Uterus (tissue), 3 donors: ENCODE measurements at regions not wholly inside any gene's neighbourhood (a gene's known extent, or its start where the extent isn't known, plus 50 kb on each side); places are given as distances from the start of the nearest gene placed in this dataset.

Experiments
- DNase-seq, 2 donors: peaks; one replicate each; pipeline ENCODE4 v3.0.0-alpha.2; 2019 to 2020
- H3K27ac ChIP-seq, 2 donors: fragments of 200-600 bp; sonication (generic); 1 replicate in 1 of 2; 2 replicates in 1 of 2; pipeline ENCODE4 v1.5.1; 2016 to 2018
- H3K27me3 ChIP-seq, 2 donors: fragments of 200-600 bp; sonication (generic); one replicate each; pipeline ENCODE4 v1.5.1; 2018 to 2019; ENCODE audit warnings: control low read depth in 1 of 2
- H3K36me3 ChIP-seq, 2 donors: fragments of 200-600 bp; sonication (generic); one replicate each; pipeline ENCODE4 v1.5.1; 2019; ENCODE audit warnings: control low read depth in 1 of 2
- H3K4me1 ChIP-seq, 2 donors: fragments of 200-600 bp; sonication (generic); one replicate each; pipeline ENCODE4 v1.5.1; 2018 to 2019; ENCODE audit warnings: control low read depth in 1 of 2
- H3K4me3 ChIP-seq, 2 donors: fragments of 200-600 bp; sonication (generic); 1 replicate in 1 of 2; 2 replicates in 1 of 2; pipeline ENCODE4 v1.5.1; 2018 to 2019; ENCODE audit warnings: mild to moderate bottlenecking in 1 of 2
- H3K9me3 ChIP-seq, 2 donors: fragments of 200-600 bp; sonication (generic); one replicate each; pipeline ENCODE4 v1.5.1; 2019; ENCODE audit warnings: control low read depth in 1 of 2
- CTCF ChIP-seq, 4 experiments: fragments of 200-600 bp in 2 of 4; fragments of 450-650 bp in 2 of 4; sonication (generic) in 2 of 4; IDR thresholded peaks; one replicate each; pipeline ENCODE4 v1.5.1; 2016 to 2019; ENCODE audit warnings: antibody characterized with exemption in 4 of 4, mild to moderate bottlenecking in 2 of 4, moderate library complexity in 1 of 4
- POLR2A ChIP-seq, 2 donors: fragments of 450-650 bp; IDR thresholded peaks; one replicate each; pipeline ENCODE4 v1.6.1; 2016; ENCODE audit warnings: antibody characterized with exemption in 2 of 2, mild to moderate bottlenecking in 1 of 2, moderate library complexity in 1 of 2
- intact Hi-C: fragments of 100-400 bp; cut with DNase I; formaldehyde crosslinking; loops from one replicate; pipeline ENCODE4 v1.15.1; 2023; ENCODE audit warnings: low total_unique reads
- donor health status: DM: yes; HTN: yes; CAD: no.

DNA sequence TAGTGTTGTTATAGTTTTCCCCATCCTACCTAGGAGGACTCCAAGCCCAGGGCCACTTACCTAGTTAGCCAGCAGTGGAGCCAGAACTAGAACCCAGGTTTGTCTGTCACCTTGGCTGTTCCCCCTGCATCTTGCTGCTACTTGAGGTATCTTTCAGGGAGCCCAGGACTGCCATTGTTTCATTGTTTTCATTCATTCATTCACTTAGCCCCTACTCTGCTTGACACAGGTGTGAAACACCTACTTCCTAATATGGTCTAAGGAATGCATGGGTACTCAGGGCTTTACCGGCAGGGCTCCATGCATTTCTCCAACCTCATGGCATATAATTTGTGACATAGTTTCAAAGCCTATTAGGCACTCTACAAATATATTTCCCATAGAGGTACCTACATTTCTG is 266.6 kb upstream of the TPM1 start:
- TF ChIP-seq POLR2A (IDR thresholded peaks at IDR 0.05) (no peak), CTCF (IDR thresholded peaks at IDR 0.05) (no peak)
- no peaks in the 10 kb centered on the region for H3K9me3 ChIP-seq
- H3K27ac ChIP-seq: no peak overlapping the region
- no peaks in the 10 kb centered on the region for H3K36me3 ChIP-seq
- intact Hi-C loops: no loop called here
- no peak for DNase-seq
- no peak overlapping the region for H3K4me3 ChIP-seq
- no peaks in the 10 kb centered on the region for H3K27me3 ChIP-seq
- no peaks in the 10 kb centered on the region for H3K4me1 ChIP-seq

DNA sequence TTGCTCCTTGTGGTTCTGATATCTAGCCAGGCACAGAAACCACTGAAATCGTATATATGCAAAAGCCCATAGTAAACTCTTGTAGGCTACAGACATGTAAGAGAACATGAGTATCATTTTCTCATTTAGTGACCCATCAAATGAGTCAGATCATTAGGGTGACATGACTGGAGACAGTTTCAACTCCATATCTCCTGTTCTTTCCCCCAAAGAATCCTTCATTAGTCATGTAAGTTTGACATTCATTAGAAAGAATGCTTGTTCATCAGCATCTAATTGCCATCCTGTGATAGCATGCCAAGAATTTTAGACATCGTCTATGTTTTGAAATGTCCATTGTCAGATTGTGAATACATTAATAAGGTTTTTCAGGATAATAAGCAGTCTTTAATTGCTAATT is 264.9 kb upstream of the TPM1 start:
- no peaks in the 10 kb centered on the region for H3K9me3 ChIP-seq
- intact Hi-C loops: no loop called here
- no peak overlapping the region for H3K4me3 ChIP-seq
- H3K4me1 ChIP-seq: no peaks in the 10 kb centered on the region
- H3K27me3 ChIP-seq: no peaks in the 10 kb centered on the region
- no peaks in the 10 kb centered on the region for H3K36me3 ChIP-seq
- no peak overlapping the region for H3K27ac ChIP-seq
- TF ChIP-seq POLR2A (IDR thresholded peaks at IDR 0.05): no peak
- DNase-seq: no peak

DNA sequence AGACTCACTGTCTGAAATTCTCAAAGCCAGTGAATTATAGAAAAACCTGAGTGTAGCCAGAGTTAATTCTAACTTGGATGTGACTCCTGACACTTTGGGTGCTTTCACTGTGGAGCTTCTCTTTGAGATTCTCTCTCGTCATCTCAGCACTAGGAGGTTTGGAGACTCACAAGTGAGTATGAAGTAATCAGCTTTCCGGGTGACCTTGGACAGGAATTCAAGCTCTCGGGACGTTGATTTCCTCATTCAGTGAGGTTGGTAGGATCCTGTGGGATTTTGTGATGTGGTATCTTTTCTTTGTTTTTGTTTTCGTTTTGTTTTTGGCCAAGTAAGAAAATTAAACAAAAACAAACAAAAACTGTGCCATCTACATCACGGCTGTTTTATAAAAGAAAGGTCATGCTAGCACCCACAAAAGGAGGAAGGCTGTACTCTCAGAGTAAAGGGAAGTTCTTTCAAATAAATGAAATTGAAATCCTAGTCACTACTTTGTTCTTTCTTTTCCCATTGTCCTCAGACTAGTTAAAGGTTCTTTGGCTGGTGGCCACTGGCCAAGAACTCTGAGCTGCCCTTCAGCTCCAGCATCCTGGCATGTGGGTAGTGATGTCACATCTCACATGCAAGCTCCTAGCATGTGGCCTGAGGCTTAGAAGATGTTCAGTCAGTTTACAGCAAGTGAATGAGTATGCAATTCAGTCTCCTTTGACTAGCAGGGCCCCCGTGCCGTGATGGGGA is 263.3 kb upstream of the TPM1 start:
- Histone ChIP-seq H3K9me3 (no peaks in the 10 kb centered on the region), H3K36me3 (no peaks in the 10 kb centered on the region), H3K27ac (peak overlapping the region; percentile 19 to 38), H3K4me1 (no peaks in the 10 kb centered on the region), H3K4me3 (no peak overlapping the region), H3K27me3 (no peaks in the 10 kb centered on the region)
- intact Hi-C loops: no loop called here
- peak in 1 of 2 donors; percentile 36 for DNase-seq
- TF ChIP-seq CTCF (IDR thresholded peaks at IDR 0.05): no peak
- no peak for TF ChIP-seq POLR2A (IDR thresholded peaks at IDR 0.05)

DNA sequence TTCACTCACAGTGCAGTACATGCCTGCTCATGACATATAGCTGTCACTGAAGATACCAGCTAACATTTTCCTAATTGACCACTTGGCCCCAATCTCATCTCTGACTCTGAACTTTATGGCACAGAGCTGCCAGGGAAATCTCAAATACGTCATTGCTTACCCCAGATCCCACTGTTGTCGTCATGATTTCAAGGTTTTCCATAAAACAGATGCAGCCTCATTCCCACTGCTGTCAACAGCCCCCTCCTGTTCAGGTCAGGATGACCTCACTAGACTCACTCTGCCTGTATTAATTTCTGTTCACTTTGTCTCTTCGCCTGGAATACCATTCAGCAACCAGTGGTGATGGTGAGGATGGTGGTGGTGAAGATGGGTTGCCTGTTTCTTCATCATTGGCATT is 262.6 kb upstream of the TPM1 start:
- no peaks in the 10 kb centered on the region for H3K36me3 ChIP-seq
- peak overlapping the region in 1 of 2 donors; percentile 38 for H3K27ac ChIP-seq
- no peak for TF ChIP-seq CTCF (IDR thresholded peaks at IDR 0.05)
- TF ChIP-seq POLR2A (IDR thresholded peaks at IDR 0.05): no peak
- no peaks in the 10 kb centered on the region for H3K4me1 ChIP-seq
- no peaks in the 10 kb centered on the region for H3K9me3 ChIP-seq
- intact Hi-C loops: no loop called here
- DNase-seq: no peak
- H3K27me3 ChIP-seq: no peaks in the 10 kb centered on the region
- no peak overlapping the region for H3K4me3 ChIP-seq

DNA sequence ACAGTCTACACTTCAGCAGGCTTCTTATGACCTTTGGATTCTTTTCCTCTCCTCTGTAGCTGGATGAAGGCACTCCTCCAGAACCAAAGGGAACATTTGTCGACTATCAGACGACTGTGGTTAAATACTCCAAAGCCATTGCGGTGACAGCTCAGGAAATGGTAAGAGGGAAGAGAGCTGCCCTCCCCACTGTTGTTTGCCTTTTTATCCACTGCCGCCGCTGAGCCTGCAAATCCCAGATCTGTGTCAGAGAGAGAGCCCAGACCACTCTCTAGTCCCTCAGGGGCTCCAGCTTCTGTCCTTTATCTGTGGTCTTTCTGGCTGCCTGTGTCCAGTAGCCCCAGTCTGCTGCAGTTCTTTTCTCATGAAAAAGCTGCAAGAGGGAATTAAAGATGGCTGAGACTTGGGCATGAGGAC is 261.5 kb upstream of the TPM1 start:
- Histone ChIP-seq H3K36me3 (no peaks in the 10 kb centered on the region), H3K9me3 (no peaks in the 10 kb centered on the region), H3K27ac (no peak overlapping the region), H3K4me1 (no peaks in the 10 kb centered on the region), H3K27me3 (no peaks in the 10 kb centered on the region), H3K4me3 (no peak overlapping the region)
- intact Hi-C loops: no loop called here
- TF ChIP-seq POLR2A (IDR thresholded peaks at IDR 0.05) (no peak), CTCF (IDR thresholded peaks at IDR 0.05) (no peak)
- no peak for DNase-seq
